Breast epithelium (tissue), 3 donors: ENCODE measurements at regions not wholly inside any gene's neighbourhood (a gene's known extent, or its start where the extent isn't known, plus 50 kb on each side); places are given as distances from the start of the nearest gene placed in this dataset.

Experiments used
- CTCF ChIP-seq, 3 donors: fragments of 450-650 bp; IDR thresholded peaks; one replicate each; pipeline ENCODE4 v1.5.1; 2016 to 2017; ENCODE audit warnings: antibody characterized with exemption in 3 of 3, mild to moderate bottlenecking in 3 of 3, moderate library complexity in 3 of 3
- POLR2AphosphoS5 ChIP-seq, 3 donors: sonication (generic); formaldehyde crosslinking; IDR thresholded peaks; one replicate each; pipeline ENCODE4 v1.6.1; 2017; ENCODE audit warnings: antibody characterized with exemption in 3 of 3

GRCh38 chr6:10307476-10307875 is 107.4 kb downstream of the TFAP2A start:
- TF ChIP-seq POLR2AphosphoS5 (IDR thresholded peaks at IDR 0.05), result no peak
- no peak for TF ChIP-seq CTCF (IDR thresholded peaks at IDR 0.05)
